CD4-positive, alpha-beta T cell treated with Interferon gamma for 1 hour (primary cell): ENCODE measurements at regions not wholly inside any gene's neighbourhood (a gene's known extent, or its start where the extent isn't known, plus 50 kb on each side); places are given as distances from the start of the nearest gene placed in this dataset.
A peak's percentile ranks its signal among the peaks of the same experiment; 100 is the strongest.
"Not testable (repeated sequence)": the region's sequence is repeated elsewhere in the genome, so short reads cannot be mapped to it uniquely, and the experiment has no call there.

Experiments used
- DNase-seq: peaks from one replicate; pipeline ENCODE4 v3.0.0-alpha.2; 2020

DNA sequence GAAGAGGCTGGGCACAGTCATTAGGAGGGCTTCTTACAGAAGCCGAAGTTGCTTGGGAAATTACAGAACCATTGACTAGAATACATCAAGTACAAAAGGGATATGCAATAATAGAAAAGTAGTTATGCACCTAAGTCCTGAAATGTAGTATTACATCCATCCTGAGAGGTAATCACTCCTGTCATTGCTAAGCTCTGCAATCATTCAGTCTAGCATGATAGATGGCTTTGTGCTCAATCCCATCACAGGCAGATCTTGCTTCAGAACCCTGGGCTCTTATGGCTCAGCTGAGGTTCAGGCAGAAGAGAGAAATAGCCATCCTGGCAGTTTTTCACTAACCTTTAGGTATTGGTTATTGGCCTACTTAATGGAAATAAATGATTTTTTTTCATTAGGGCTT, 231.7 kb upstream of the AFF2 start:
- DNase-seq, result no peak

- DNase-seq, result no peak
Observed at GRCh38 chrX:148269513-148269912, 230.9 kb upstream of the AFF2 start.

DNA sequence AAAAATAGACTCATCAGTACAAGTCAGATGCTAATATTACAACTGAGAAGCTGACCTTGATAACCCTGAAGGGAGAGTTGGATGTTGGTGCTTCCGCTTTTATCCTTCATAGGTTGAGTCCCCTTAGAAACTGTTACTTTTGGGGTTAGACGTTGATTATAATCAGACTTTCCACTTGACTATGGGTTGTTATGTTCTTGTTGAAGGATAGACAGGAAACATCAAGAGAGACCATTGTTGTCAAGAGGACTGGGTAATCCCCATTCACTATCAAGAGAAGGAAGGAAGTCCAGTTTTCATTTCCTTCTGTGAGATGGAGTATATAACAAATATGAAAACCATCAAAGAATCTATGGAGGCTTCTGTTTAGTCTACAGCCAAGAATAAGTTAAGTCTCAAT, 229.9 kb upstream of the AFF2 start:
- no peak for DNase-seq

DNA sequence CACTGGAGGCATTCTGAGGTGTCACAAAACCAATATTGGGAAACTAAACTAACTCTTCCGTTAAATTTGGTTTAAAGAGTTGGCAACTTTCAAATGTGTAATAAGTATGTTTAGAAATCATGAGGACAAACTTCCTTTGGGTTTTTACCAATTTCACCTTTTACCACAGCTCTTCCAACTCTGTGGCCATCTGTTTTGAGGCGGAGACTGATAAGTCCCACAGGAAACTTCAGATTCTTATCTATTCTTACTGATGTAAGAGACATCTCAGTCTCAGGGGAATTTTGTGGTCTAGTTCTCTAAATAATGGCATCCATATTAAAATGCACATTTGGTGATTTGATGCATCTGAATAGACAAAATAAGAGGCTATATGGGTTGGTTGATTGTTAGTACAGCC, 229.2 kb upstream of the AFF2 start:
- no peak for DNase-seq

GRCh38 chrX:148281920-148282319, 218.5 kb upstream of the AFF2 start:
- DNase-seq, result no peak

GRCh38 chrX:148282504-148282903, 217.9 kb upstream of the AFF2 start:
- no peak for DNase-seq

- no peak for DNase-seq
Observed at GRCh38 chrX:148284056-148284455, 216.4 kb upstream of the AFF2 start.

DNA sequence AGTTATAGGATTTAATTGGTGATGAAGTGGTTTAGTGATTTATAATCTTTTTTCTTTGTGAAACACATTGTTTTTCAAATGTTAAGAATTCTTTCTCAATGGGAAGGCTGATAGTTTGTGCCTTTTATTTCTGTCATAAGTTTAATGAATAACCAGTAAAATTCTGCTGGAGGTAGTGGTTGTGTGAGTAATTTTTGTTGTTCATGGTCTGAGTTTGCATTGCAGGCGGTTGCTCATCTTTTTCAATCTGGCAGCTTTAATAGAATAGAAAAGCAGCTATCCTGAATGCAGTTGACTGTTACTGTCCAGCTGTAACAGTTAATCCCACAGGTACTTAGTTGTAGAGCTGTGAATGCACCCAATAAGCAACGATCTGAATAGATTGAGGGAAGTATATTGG, 215.6 kb upstream of the AFF2 start:
- DNase-seq, result no peak

GRCh38 chrX:148288451-148288850, 212.0 kb upstream of the AFF2 start:
- no peak for DNase-seq

DNA sequence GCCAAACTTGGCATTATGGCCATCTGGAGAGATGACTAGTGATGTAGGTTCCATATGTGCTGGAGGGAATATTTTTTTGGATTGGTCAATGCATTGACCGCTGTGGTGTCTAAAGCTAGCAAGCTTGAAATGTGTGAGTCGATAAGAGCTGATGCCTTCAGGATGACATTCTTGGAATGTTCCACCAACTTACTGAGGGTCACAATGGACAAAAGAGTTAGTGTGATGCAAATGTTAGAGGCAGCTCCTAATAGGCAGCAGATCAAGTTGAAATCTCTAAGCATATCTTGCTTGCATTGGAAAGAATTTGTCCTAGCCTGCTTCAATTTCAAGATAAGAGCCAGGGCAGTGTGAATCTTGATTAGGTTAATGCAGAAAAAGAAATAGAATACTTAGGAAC, 210.4 kb upstream of the AFF2 start:
- no peak for DNase-seq

DNA sequence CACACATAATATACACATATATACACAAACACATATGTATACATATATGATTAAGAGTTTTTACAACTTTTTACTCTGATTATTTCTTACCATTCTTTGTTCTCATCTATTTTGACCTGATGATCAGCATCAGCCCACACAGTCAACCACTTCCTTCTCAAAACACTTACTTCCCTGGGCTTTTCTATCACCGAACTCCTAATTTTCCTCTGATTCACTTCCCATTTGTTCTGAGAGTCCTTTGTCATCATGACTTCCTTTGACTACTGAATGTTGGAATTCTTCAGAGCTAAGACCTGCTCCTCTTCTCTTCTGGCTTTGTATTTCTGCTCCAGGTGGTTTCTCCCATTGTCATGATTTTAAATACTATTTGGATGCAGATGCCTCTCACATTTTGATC, 209.5 kb upstream of the AFF2 start:
- no peak for DNase-seq

- DNase-seq, result no peak
Observed at GRCh38 chrX:148298737-148299136, 201.7 kb upstream of the AFF2 start.

- not testable (repeated sequence) for DNase-seq
Observed at GRCh38 chrX:148305214-148305613, 195.2 kb upstream of the AFF2 start.

- no peak for DNase-seq
Observed at GRCh38 chrX:148309413-148309812, 191.0 kb upstream of the AFF2 start.

DNA sequence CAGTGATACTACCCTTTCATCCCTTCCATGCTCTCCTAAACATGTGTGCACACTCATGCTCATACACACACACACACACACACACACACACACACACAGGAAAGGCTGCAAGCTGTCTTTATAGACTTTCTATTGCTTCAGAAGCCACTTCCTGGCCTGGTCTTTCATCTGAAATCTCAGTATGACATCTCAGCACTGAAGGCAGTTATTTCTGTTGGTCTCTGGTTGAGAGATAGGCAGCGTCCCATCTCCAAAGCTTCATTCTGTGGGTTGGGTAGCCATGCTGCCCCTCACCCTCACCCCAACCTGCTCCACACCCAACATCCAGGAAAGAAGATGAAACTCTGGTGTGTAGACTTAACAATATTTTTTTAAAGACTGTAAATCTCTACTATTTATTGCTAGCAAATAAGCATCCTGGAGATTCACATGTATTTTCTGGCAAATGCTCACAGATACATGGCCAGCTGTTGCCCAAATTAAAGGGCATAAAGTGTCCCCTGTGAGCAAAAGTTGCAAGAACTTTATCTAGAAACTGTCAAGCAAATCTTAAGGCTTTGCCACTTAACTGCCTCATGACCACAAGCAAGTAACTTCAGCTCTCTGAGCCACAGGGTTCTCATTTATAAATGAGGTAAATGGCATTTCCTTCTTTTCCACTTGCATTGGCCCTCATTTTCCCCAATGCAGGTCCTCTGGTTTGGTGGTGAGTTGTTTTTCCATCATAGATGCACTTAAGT, 189.8 kb upstream of the AFF2 start:
- DNase-seq, result peak; percentile 61

- no peak for DNase-seq
Observed at GRCh38 chrX:148311544-148311943, 188.9 kb upstream of the AFF2 start.

DNA sequence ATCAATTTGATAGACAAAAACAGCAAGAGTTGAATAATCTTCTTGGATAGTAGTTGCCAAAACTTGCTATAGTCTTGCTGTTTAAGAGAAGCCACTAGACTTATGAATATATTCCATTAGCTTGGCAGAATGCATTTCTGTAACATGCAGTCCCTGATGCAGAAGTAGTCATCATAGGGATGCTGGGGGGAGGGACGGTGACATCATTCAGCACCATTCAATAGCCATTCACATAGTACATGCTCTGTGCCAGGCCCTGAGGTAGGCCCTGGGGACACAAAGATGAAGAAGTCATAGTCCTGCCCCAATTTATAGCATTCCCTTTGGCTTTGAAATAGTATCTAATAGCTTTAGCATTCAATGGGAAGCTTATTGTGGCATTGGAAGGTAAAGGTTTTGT, 185.5 kb upstream of the AFF2 start:
- no peak for DNase-seq

GRCh38 chrX:148316446-148316845, 184.0 kb upstream of the AFF2 start:
- no peak for DNase-seq

- no peak for DNase-seq
Observed at GRCh38 chrX:148322906-148323305, 177.5 kb upstream of the AFF2 start.

DNA sequence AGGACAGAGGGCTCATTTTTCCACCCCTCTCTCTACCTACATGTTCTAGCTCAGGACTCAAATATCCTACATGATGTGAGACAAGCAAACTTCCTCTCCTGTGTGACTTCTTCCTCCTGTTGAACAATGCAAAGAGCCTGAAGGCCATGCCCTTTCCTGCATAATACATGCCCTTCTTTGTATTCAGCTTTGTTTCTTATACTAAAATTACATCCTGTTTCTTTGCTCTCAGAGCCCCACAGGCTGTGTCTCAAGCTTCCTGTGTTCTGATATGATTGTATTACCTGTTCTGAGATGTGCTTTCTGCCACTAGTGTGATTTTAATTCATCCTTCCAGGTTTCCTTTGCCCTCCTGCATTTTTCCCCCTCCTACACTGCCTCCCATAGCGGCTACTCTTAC, 166.4 kb upstream of the AFF2 start:
- no peak for DNase-seq

- no peak for DNase-seq
Observed at GRCh38 chrX:148337873-148338272, 162.5 kb upstream of the AFF2 start.

GRCh38 chrX:148354916-148355315, 145.5 kb upstream of the AFF2 start:
- no peak for DNase-seq

GRCh38 chrX:148361641-148362040, 138.8 kb upstream of the AFF2 start:
- no peak for DNase-seq

GRCh38 chrX:148363471-148364235, 136.8 kb upstream of the AFF2 start:
- DNase-seq, result no peak

DNA sequence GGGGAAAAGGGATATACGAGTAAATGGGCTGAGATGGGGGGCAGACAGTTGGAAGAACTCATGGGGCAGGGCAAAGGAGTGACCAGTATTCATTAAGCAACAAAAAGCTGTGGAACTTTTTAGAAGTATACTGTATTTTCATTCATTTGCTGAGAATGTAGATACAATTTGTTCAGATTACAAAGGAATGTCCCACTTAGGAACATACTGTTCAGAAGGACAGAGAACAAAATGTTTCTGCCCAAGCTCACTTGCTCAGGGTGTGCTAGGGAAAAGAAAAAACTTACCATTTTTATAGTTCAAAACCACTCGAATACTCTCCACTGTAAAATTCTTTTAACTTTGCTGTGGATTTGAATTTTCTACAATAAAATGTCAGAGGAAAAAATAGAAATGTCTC, 135.2 kb upstream of the AFF2 start:
- DNase-seq, result no peak
